PC-9 (cell line): ENCODE measurements at regions not wholly inside any gene's neighbourhood (a gene's known extent, or its start where the extent isn't known, plus 50 kb on each side); places are given as distances from the start of the nearest gene placed in this dataset.

Experiments used
- EZH2 ChIP-seq: fragments of 200-600 bp; sonication (generic); IDR thresholded peaks from 2 replicates; pipeline ENCODE4 v1.8.0; 2017; ENCODE audit warnings: antibody characterized with exemption, low read depth
- TF ChIP-seq, protein P1 (sequence below): fragments of 200-600 bp; sonication (generic); conservative IDR thresholded peaks from 2 replicates; pipeline ENCODE4 v1.6.1; 2017; ENCODE audit warnings: mixed run types, antibody characterized with exemption, mild to moderate bottlenecking, moderate library complexity

DNA sequence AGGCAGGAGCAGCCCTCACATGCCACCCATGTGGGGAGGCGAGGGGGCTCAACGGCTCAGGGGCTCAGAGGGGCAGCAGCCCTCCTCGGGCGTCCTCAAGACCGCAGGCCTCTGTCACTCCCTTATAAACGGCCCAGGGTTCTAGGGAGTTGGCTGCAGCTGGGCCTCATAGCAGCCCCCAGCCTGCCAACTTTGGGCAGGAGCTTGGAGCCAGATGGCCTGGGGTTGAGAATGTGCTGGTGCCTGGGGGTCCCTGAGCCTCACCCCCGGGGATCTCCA lies 51.0 kb upstream of the RNU6ATAC start:
- TF ChIP-seq, protein P1, sequence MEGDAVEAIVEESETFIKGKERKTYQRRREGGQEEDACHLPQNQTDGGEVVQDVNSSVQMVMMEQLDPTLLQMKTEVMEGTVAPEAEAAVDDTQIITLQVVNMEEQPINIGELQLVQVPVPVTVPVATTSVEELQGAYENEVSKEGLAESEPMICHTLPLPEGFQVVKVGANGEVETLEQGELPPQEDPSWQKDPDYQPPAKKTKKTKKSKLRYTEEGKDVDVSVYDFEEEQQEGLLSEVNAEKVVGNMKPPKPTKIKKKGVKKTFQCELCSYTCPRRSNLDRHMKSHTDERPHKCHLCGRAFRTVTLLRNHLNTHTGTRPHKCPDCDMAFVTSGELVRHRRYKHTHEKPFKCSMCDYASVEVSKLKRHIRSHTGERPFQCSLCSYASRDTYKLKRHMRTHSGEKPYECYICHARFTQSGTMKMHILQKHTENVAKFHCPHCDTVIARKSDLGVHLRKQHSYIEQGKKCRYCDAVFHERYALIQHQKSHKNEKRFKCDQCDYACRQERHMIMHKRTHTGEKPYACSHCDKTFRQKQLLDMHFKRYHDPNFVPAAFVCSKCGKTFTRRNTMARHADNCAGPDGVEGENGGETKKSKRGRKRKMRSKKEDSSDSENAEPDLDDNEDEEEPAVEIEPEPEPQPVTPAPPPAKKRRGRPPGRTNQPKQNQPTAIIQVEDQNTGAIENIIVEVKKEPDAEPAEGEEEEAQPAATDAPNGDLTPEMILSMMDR: no peak
- no peak for TF ChIP-seq EZH2
